ENCODE measurements at regions not wholly inside any gene's neighbourhood (a gene's known extent, or its start where the extent isn't known, plus 50 kb on each side); places are given as distances from the start of the nearest gene placed in this dataset.
"Not testable (repeated sequence)": the region's sequence is repeated elsewhere in the genome, so short reads cannot be mapped to it uniquely, and the experiment has no call there.

- no peak for DNase-seq
Measured at GRCh38 chr5:15383469-15383868, 116.5 kb upstream of the FBXL7 start.

DNA sequence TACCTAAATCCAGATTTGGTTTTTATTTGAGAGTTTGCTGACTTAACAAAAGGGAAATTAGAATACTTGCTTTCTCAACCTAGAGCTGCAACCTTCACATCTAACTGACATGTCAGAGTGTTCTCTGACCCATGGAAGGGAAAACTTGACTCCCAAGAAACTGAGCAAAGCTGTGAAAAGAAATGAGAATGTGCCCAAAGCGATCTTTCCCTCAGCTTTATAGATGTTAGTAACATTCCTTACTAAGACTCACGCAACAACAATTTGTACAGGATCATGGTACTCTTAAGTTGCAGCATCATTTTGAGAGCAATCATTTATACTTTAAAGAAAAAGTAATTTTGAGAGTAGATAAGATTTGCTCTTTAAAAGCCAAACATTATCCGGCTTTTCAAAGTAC lies 117.0 kb upstream of the FBXL7 start:
- no peak for DNase-seq

GRCh38 chr5:15377573-15378340 lies 122.2 kb upstream of the FBXL7 start:
- no peak for DNase-seq

DNA sequence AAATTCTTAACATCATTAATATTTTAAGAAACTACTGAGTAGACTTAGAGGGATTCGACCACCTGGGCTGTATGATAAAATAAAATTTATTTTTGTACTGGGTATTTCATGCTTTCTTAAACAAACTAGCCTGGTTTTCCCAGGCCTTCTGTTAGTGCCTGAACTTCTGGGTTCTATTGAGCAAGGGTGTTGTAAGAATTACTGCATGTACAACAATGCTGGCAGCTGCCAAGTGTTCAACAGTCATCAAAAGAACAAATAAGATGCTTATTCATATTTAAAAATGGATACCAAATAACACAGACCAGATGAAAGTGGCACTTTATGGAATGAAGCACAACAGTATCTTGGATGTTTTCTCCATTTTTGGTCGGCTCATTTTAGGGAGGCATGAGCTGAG lies 123.2 kb upstream of the FBXL7 start:
- DNase-seq: no peak

DNA sequence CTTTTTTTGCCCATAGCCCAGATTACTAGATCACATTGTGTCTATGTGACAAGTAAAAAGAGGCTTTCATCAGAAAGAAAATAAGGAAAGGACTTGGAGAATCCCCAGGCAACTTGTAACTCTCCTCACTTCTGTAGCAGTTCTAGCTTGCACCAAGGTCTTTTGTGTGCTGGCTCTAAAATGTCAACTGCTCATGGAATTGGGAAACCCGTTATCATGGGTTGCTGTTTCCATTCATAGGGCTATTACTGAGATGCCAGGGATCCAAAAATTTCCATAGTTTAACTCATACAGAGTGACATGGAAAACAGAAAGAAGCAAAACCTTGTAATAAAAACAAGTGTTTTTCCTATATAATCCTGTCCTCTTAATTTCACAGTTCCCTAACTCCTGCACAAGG lies 123.9 kb upstream of the FBXL7 start:
- DNase-seq: no peak

DNA sequence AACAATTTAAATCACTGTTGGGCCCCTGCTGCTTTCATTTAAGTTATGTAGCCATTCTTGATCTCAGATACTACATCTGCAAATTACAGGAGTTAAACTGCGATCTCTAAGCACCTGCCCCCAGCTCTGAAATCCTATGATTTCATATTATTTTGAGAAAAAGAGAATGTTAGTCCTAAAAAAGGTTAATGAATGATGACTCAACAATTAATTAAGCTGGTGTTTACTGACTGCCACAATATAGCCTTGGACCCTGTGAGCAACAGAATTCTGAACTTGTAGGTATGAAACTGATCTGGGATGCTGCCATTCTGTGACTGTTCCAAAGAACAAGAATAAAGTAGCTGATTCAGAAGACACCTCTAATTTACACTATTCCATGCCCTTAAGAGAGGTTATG lies 124.4 kb upstream of the FBXL7 start:
- no peak for DNase-seq

- no peak for DNase-seq
Measured at GRCh38 chr5:15374886-15375285, 125.1 kb upstream of the FBXL7 start.

DNA sequence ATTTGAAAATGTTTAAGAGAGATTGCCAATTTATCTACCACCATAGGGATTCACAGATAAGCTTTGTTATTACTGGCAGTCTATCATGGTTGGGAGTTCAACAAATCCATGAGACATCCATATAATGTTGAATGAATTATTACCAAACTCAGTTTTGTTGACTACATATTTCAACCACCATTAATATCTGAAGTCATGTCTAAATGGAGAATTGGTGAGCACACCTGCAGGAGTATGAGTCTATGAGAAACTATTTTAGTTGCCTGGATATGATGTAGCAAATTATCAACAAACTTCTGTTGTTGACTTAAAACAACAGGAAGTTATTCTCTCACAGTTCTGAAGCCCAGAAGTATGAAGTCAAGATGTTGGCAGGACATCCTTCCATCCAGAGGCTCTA lies 126.8 kb upstream of the FBXL7 start:
- no peak for DNase-seq

GRCh38 chr5:15371184-15371583 lies 128.8 kb upstream of the FBXL7 start:
- no peak for DNase-seq

- DNase-seq: no peak
Measured at GRCh38 chr5:15368835-15369234, 131.1 kb upstream of the FBXL7 start.

GRCh38 chr5:15367489-15367888 lies 132.5 kb upstream of the FBXL7 start:
- no peak for DNase-seq

- no peak for DNase-seq
Measured at GRCh38 chr5:15366676-15367391, 133.1 kb upstream of the FBXL7 start.

- no peak for DNase-seq
Measured at GRCh38 chr5:15365070-15365469, 134.9 kb upstream of the FBXL7 start.

DNA sequence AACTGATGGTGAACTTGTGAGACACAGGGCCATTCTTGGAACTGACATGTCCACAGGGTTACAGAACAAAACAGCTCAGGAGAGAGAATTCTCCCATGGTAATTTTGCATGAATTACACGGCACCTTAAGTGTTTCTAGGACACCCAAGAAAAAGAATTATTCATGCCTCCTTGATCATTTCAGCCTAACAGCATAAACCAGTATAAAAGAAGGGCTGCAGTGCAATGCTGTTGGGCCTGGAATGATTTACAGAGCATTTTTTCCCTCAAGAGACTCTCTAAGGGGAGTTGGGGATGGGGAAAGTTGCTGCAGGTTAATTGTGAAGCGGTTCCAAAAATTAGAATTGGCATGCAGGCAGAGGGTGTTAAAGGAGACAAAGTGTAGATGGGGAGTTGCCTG lies 136.4 kb upstream of the FBXL7 start:
- DNase-seq: no peak

GRCh38 chr5:15357092-15357453 lies 142.9 kb upstream of the FBXL7 start:
- DNase-seq: not testable (repeated sequence)

DNA sequence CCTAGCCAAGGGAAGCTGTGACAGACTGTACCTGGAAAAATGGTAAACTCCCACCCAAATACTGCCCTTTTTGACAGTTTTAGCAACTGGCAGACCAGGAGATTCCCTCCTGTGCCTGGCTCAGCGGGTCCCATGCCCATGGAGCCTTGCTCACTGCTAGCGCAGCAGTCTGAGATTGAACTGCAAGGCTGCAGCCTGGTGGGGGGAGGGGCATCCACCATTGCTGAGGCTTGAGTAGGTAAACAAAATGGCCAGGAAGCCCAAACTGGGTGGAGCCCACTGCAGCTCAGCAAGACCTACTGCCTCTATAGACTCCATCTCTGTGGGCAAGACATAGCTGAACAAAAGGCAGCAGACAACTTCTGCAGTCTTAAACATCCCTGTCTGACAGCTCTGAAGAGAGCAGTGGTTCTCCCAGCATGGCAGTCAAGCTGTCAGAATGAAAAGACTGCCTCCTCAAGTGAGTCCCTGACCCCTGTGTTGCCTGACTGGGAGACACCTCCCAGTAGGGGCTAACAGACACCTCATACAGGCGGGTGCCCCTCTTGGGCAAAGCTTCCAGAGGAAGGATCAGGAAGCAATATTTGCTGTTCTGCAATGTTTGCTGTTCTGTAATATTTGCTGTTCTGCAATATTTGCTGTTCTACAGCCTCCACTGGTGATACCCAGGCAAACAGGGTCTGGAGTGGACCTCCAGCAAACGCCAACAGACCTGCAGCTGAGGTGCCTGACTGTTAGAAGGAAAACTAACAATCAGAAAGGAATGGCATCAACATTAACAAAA lies 143.5 kb upstream of the FBXL7 start:
- not testable (repeated sequence) for DNase-seq

GRCh38 chr5:15354021-15354420 lies 146.0 kb upstream of the FBXL7 start:
- DNase-seq: no peak

DNA sequence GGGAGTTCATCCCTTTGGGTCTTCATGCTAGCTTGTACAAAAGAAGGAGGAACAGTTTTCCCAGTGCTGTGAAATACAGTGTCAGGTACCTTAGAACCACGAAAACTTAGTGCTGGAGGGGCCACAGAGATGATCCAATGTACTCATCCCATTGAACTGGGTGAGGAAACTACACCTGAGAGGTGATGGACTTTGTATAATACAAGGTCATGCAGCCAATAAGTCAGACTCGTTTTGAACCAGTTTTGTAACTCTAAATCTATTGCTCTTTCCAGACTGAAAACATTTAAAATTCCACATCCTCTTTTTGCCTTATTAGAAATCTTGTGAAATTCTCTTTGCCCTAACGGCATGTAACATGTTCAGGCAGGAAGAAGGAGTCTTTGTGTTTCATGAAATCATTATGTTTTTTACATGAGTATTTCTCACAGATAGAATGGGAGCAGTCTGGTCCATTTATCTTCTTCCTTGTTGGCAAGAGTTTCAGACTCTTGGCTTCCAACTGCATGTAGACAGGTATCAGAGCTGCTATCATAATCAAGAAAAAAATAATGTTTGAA lies 146.8 kb upstream of the FBXL7 start:
- no peak for DNase-seq

GRCh38 chr5:15350614-15351013 lies 149.4 kb upstream of the FBXL7 start:
- no peak for DNase-seq

- DNase-seq: no peak
Measured at GRCh38 chr5:15346738-15347137, 153.2 kb upstream of the FBXL7 start.

- no peak for DNase-seq
Measured at GRCh38 chr5:15344954-15345353, 155.0 kb upstream of the FBXL7 start.

DNA sequence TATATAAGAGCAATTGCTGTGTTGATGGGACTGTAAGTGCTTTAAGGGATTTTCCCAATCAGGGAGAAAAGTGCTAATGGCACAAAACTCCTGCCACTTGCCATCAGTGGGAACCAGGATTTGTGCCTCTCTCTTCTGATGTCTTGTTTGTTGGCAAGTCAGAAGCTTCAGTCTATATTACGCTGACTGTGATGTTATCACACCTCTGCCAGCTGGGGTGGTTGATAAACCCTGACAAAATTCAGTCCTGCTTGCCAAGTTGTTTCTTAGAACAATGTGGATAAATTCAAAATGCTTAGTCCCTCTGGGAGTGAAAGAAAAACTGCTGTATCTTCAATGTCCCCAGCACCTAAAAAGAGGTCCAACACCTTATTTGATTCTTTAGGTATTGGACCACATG lies 161.4 kb upstream of the FBXL7 start:
- no peak for DNase-seq

GRCh38 chr5:15334551-15335266 lies 165.3 kb upstream of the FBXL7 start:
- DNase-seq: no peak

All from stimulated activated CD4-positive, alpha-beta T cell treated with anti-CD3 and anti-CD28 coated beads, Interleukin-12 subunit alpha, Interleukin-12 subunit beta, amount 100 ng/mL, for 4 hours (primary cell).